Stimulated activated CD8-positive, alpha-beta memory T cell treated with anti-CD3 and anti-CD28 coated beads, Interleukin-4, amount 100 ng/mL, for 48 hours (primary cell): ENCODE measurements at regions not wholly inside any gene's neighbourhood (a gene's known extent, or its start where the extent isn't known, plus 50 kb on each side); places are given as distances from the start of the nearest gene placed in this dataset.

Experiments
- DNase-seq: peaks from one replicate; pipeline ENCODE4 v3.0.0-alpha.2; 2020

- no peak for DNase-seq
Measured at GRCh38 chr5:67383451-67383850, 186.9 kb upstream of the CD180 start.

GRCh38 chr5:67381236-67381880 lies 184.8 kb upstream of the CD180 start:
- DNase-seq, result no peak

- no peak for DNase-seq
Measured at GRCh38 chr5:67380431-67380830, 183.8 kb upstream of the CD180 start.

- DNase-seq, result no peak
Measured at GRCh38 chr5:67379753-67380152, 183.2 kb upstream of the CD180 start.

- DNase-seq, result no peak
Measured at GRCh38 chr5:67378256-67378655, 181.7 kb upstream of the CD180 start.

- no peak for DNase-seq
Measured at GRCh38 chr5:67377631-67378030, 181.0 kb upstream of the CD180 start.

- DNase-seq, result no peak
Measured at GRCh38 chr5:67375606-67376005, 179.0 kb upstream of the CD180 start.

GRCh38 chr5:67374378-67374777 lies 177.8 kb upstream of the CD180 start:
- no peak for DNase-seq

- no peak for DNase-seq
Measured at GRCh38 chr5:67373518-67373917, 176.9 kb upstream of the CD180 start.

- no peak for DNase-seq
Measured at GRCh38 chr5:67372887-67373286, 176.3 kb upstream of the CD180 start.

GRCh38 chr5:67371924-67372323 lies 175.3 kb upstream of the CD180 start:
- DNase-seq, result no peak

GRCh38 chr5:67366691-67367395 lies 170.2 kb upstream of the CD180 start:
- no peak for DNase-seq

- DNase-seq, result no peak
Measured at GRCh38 chr5:67366276-67366675, 169.7 kb upstream of the CD180 start.

GRCh38 chr5:67364381-67364970 lies 167.9 kb upstream of the CD180 start:
- DNase-seq, result no peak

GRCh38 chr5:67363963-67364362 lies 167.4 kb upstream of the CD180 start:
- DNase-seq, result no peak

- DNase-seq, result no peak
Measured at GRCh38 chr5:67363180-67363709, 166.6 kb upstream of the CD180 start.

- DNase-seq, result no peak
Measured at GRCh38 chr5:67361932-67362729, 165.5 kb upstream of the CD180 start.

GRCh38 chr5:67360047-67360446 lies 163.4 kb upstream of the CD180 start:
- DNase-seq, result no peak

GRCh38 chr5:67358186-67358585 lies 161.6 kb upstream of the CD180 start:
- no peak for DNase-seq

- DNase-seq, result no peak
Measured at GRCh38 chr5:67355120-67355713, 158.6 kb upstream of the CD180 start.

GRCh38 chr5:67353500-67354450 lies 157.2 kb upstream of the CD180 start:
- no peak for DNase-seq
